ENCODE measurements at regions not wholly inside any gene's neighbourhood (a gene's known extent, or its start where the extent isn't known, plus 50 kb on each side); places are given as distances from the start of the nearest gene placed in this dataset.
A peak's percentile ranks its signal among the peaks of the same experiment; 100 is the strongest.

- ChIA-PET CTCF (no interaction called here), POLR2A (no interaction called here)
- no peaks in the 10 kb centered on the region; the same call in 1 of the 2 replicates for H3K4me1 ChIP-seq (ENCODE audit: control insufficient read depth, insufficient read depth, low read length)
- TF ChIP-seq ZNF449 (tag by site-specific recombination; IDR thresholded peaks at IDR 0.05) (0 out of 2 replicates have a peak, but pooled peaks have one; percentile 51), ZBTB17 (tag by site-specific recombination; IDR thresholded peaks at IDR 0.05) (peak; percentile 42; the same call in 1 of the 2 replicates), KLF16 (tag by site-specific recombination; IDR thresholded peaks at IDR 0.05) (no peak), ZNF18 (tag by site-specific recombination; IDR thresholded peaks at IDR 0.05) (no peak), ZBTB11 (tag by site-specific recombination; conservative IDR thresholded peaks at IDR 0.05; ENCODE audit: low read depth) (no peak), KLF10 (tag by site-specific recombination; IDR thresholded peaks at IDR 0.05) (no peak), GLIS1 (tag by site-specific recombination; IDR thresholded peaks at IDR 0.05) (peak; percentile 94), GLIS2 (tag by site-specific recombination; IDR thresholded peaks at IDR 0.05) (peak; percentile 53)
- no peaks in the 10 kb centered on the region for H3K9me3 ChIP-seq (ENCODE audit: control insufficient read depth, insufficient read depth, low read depth, low read length)
- H3K27ac ChIP-seq (ENCODE audit: extremely low read depth, low read depth, low read length) = no peak overlapping the region
- H3K4me3 ChIP-seq (ENCODE audit: low read depth, low read length) = no peak overlapping the region
- H3K36me3 ChIP-seq (ENCODE audit: control insufficient read depth in 2 of 2, insufficient read depth in 1 of 2, low read length in 2 of 2) = no peaks in the 10 kb centered on the region
These were observed 53.0 kb upstream of the KPNA4 start for GRCh38 chr3:160618363-160618762.

GRCh38 chr3:160617636-160618035, 52.3 kb upstream of the KPNA4 start:
- no peaks in the 10 kb centered on the region; the same call in 1 of the 2 replicates for H3K4me1 ChIP-seq (ENCODE audit: control insufficient read depth, insufficient read depth, low read length)
- no peak overlapping the region for H3K4me3 ChIP-seq (ENCODE audit: low read depth, low read length)
- ChIA-PET CTCF (no interaction called here), POLR2A (no interaction called here)
- H3K36me3 ChIP-seq (ENCODE audit: control insufficient read depth in 2 of 2, insufficient read depth in 1 of 2, low read length in 2 of 2) = no peaks in the 10 kb centered on the region
- H3K27ac ChIP-seq (ENCODE audit: extremely low read depth, low read depth, low read length) = no peak overlapping the region
- H3K9me3 ChIP-seq (ENCODE audit: control insufficient read depth, insufficient read depth, low read depth, low read length) = no peaks in the 10 kb centered on the region
- TF ChIP-seq FEZF1 (tag by site-specific recombination; IDR thresholded peaks at IDR 0.05) (no peak), ZNF24 (tag by site-specific recombination; IDR thresholded peaks at IDR 0.05) (no peak), ZNF37A (tag by site-specific recombination; IDR thresholded peaks at IDR 0.05) (no peak), ZNF664 (tag by site-specific recombination; IDR thresholded peaks at IDR 0.05) (no peak), MYNN (tag by site-specific recombination; IDR thresholded peaks at IDR 0.05; ENCODE audit: borderline replicate concordance) (no peak), REST (tag by site-specific recombination; IDR thresholded peaks at IDR 0.05) (no peak), GLI4 (tag by site-specific recombination; IDR thresholded peaks at IDR 0.05) (no peak), YY1 (tag by site-specific recombination; IDR thresholded peaks at IDR 0.05) (no peak), MZF1 (tag by site-specific recombination; IDR thresholded peaks at IDR 0.05; ENCODE audit: borderline replicate concordance) (no peak), ZNF558 (tag by site-specific recombination; IDR thresholded peaks at IDR 0.05) (no peak), KLF17 (tag by site-specific recombination; IDR thresholded peaks at IDR 0.05) (no peak), SCRT2 (tag by site-specific recombination; IDR thresholded peaks at IDR 0.05) (no peak), HOXA7 (CRISPR knock-in tag; IDR thresholded peaks at IDR 0.05; ENCODE audit: borderline replicate concordance) (no peak), ZNF555 (tag by site-specific recombination; conservative IDR thresholded peaks at IDR 0.05) (no peak), ZNF791 (tag by site-specific recombination; IDR thresholded peaks at IDR 0.05) (no peak), KLF1 (tag by site-specific recombination; IDR thresholded peaks at IDR 0.05) (no peak)

All from HEK293 (cell line).